Spleen (tissue), 7 donors: ENCODE measurements at regions not wholly inside any gene's neighbourhood (a gene's known extent, or its start where the extent isn't known, plus 50 kb on each side); places are given as distances from the start of the nearest gene placed in this dataset.

ENCODE experiments used
- POLR2A ChIP-seq, 3 donors: fragments of 450-650 bp; IDR thresholded peaks; one replicate each; pipeline ENCODE4 v1.5.1; 2017; ENCODE audit warnings: antibody characterized with exemption in 3 of 3, mild to moderate bottlenecking in 1 of 3
- TF ChIP-seq, protein P1 (sequence below), 11 experiments: fragments of 200-600 bp in 7 of 11; fragments of 450-650 bp in 4 of 11; sonication (generic) in 4 of 11; IDR thresholded peaks in 8 of 11; conservative IDR thresholded peaks in 3 of 11; 1 replicate in 7 of 11; 2 replicates in 4 of 11; pipeline versions ENCODE4 v1.4.0 to v1.8.0; 2016 to 2021; ENCODE audit warnings: antibody characterized with exemption in 11 of 11, inconsistent platforms in 4 of 11, mild to moderate bottlenecking in 1 of 11
- donor health status: DM: no; HTN: no; CAD: no; lungs with moderate emphysema.
- donor health status: DM: no; HTN: no; CAD: no.
- donor health status: DM: no; HTN: no; CAD: no.

DNA sequence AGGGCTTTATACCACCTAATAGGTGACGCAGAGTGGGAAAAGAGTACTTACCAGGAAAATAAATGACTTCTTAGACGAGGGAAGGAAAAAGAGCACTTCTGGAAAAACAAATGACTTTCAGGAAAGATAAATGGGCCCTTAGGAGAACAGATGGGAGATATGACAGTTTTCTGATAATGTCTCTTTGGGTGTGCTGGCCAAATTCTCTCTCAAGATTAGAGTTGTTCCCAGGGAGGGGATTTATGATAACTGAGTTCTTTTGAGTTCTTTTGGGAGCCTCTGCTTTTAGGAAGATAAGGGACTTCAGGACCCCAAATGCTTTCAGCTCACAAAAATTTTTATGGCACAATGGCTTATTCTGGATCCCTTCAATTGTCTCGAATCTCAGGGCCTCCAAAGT, 70.3 kb upstream of the EPCAM start:
- TF ChIP-seq, protein P1, sequence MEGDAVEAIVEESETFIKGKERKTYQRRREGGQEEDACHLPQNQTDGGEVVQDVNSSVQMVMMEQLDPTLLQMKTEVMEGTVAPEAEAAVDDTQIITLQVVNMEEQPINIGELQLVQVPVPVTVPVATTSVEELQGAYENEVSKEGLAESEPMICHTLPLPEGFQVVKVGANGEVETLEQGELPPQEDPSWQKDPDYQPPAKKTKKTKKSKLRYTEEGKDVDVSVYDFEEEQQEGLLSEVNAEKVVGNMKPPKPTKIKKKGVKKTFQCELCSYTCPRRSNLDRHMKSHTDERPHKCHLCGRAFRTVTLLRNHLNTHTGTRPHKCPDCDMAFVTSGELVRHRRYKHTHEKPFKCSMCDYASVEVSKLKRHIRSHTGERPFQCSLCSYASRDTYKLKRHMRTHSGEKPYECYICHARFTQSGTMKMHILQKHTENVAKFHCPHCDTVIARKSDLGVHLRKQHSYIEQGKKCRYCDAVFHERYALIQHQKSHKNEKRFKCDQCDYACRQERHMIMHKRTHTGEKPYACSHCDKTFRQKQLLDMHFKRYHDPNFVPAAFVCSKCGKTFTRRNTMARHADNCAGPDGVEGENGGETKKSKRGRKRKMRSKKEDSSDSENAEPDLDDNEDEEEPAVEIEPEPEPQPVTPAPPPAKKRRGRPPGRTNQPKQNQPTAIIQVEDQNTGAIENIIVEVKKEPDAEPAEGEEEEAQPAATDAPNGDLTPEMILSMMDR (IDR thresholded peaks at IDR 0.05 in 8 of 11, conservative IDR thresholded peaks at IDR 0.05 in 3 of 11), result no peak
- TF ChIP-seq POLR2A (IDR thresholded peaks at IDR 0.05), result no peak
